GM21576 (cell line): ENCODE measurements at regions not wholly inside any gene's neighbourhood (a gene's known extent, or its start where the extent isn't known, plus 50 kb on each side); places are given as distances from the start of the nearest gene placed in this dataset.
"Not testable (repeated sequence)": the region's sequence is repeated elsewhere in the genome, so short reads cannot be mapped to it uniquely, and the experiment has no call there.

Experiments used
- ATAC-seq: cut with Tn5 transposase; IDR thresholded peaks from one replicate; pipeline ENCODE4 v1.9.1; 2021; ENCODE audit warnings: mild to moderate bottlenecking, moderate library complexity; ENCODE audit not compliant: unreplicated experiment

DNA sequence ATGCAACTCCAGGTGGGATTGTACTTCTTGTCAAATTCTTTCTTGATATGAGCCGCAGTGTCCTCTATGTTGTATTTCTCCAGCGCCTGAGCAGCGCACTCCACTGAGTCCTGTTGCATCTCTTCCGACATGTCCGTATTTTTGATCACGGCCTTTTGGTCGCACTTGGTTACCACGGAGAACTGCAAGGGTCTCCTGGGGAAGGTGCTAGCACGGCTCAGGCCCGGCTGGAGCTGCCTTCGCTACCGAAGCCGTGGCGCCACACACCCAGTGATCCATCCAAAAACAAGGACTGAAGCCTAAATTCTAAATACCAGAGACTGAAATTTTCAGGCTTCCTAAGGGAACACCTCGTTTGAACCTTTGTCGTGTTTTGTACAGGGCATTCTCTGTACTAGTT lies 194.4 kb upstream of the SEMA3D start:
- no peak for ATAC-seq

DNA sequence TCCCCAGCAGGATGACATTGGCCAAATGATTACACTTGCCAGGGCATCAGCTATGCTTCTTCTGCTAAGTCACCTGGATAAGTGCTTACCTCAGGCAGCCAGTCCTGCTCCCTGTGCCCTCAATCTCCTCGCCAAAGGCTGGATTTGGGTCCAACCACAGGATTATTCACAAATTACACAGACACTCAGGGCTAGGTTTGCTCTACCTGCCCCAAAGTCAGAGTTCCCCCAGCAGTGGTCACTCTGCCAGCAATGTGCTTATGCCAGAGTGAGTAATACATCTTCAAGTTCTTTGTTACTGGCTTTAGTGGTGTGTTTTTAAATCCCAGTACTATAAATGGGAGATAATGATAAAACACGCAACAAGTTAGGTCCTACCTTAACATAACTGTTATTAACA lies 189.7 kb upstream of the SEMA3D start:
- no peak for ATAC-seq

DNA sequence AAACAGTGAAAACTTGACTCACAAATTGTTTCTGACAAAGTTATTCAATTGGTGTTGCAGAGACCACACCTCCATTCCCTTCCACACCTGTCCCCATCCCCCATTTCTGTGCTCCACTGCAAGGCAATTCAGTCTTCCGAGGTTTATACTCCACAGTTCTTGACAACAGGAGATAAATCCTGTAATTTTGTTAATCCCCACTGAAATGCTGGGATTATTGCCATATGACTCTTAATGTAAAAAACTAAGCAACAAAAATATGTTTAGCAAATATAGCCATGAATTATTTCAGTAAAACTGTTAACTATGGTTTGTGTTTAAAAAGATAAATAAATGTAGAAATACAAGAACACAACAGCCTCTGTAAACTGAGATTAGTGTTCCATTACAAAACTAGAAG lies 170.1 kb upstream of the SEMA3D start:
- no peak for ATAC-seq

DNA sequence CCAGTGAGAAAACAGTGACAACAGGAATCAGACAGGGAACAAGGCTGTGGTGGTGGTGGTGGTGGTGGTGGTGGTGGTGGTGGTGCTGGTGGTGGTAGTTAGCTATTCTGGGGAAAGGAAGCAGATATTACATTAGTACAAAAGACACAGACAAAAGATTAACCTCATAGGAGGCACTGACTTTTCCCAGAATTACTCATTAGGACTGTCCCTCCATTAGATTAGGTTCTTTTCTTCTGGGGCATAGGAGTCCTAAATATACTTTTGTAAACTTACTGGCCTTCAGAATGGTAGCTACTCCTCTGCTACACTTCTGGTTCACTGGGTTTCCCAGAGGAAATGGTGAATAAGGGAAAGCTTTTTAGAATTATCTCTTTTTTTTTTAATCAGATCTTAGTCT lies 156.6 kb upstream of the SEMA3D start:
- ATAC-seq, result no peak

DNA sequence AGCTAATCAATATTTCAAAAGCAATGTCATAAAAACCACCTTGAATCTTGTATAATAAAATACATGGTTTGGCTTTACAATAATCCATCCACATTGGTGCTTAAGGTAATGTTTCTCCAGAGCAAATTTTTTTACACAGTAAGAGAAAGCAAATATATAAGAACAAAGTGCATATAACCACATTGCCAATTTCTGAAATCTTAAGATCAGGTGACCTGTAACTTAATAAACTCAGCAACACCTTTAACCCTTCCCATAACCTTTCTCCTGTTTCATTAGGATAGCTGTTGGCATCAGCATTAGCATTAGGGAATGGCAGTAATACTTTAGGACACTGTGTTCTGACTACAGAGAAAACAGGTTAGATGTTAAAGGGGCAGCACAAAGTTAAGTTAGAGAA lies 155.9 kb upstream of the SEMA3D start:
- no peak for ATAC-seq

DNA sequence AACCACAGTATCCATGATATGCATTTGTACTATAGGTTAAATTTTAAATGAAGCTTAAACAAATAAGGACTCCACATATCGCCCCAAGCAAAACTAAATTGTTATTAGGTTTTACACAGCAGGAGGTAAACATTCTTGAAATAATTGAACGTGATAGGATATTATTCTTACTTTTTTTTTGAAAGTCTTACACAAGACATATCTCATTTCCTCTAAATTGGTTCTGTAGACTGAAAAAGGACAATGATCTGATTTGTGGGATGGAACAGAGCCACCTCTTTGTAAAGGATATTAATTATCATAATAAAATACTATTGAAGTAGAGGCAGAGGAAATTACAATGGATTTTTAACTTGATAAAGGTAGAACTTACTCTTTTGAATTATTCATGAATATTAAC lies 155.1 kb upstream of the SEMA3D start:
- no peak for ATAC-seq

DNA sequence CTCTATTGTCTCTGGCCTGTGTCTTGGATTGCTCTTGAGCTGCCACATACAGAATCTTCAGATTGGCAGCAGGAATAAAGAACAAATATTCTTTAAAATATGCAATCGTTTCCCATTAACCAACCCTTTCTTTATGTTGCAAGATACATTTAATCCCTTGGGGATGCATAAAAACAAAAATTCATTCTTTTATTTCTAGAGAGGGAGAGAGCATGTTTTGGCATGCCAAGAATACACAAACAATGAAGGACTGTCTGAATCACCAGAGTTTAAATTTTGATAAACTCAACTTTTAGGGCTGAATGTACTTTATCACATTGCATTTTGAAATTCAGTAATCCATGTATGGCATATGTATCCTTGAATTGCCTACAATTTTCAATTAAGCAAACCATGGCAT lies 154.3 kb upstream of the SEMA3D start:
- no peak for ATAC-seq

DNA sequence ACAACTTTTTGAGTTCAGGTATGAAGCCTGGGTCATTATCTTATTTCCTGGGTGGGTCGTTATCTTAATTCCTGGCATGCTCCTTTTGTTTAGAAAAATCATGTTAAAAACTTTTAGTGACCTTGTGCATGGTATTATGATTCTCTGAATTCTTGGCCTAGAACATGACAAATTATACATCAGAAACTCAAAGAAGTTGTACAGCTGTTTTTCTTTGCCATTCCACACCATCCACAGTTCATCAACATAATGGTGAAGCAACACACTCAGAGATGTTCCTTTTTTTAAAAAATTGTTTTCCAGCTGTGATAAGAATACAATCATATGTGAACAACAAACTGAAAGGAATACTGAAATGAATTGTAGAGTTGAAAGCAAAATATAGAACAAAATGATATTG lies 149.2 kb upstream of the SEMA3D start:
- no peak for ATAC-seq

DNA sequence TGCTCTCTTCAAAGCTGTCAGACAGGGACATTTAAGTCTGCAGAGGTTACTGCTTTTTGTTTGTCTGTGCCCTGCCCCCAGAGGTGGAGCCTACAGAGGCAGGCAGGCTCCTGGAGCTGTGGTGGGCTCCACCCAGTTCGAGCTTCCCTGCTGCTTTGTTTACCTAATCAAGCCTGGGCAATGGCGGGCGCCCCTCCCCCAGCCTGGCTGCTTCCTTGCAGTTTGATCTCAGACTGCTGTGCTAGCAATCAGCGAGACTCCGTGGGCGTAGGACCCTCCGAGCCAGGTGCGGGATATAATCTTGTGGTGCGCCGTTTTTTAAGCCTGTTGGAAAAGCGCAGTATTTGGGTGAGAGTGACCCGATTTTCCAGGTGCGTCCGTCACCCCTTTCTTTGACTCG lies 148.3 kb upstream of the SEMA3D start:
- not testable (repeated sequence) for ATAC-seq

DNA sequence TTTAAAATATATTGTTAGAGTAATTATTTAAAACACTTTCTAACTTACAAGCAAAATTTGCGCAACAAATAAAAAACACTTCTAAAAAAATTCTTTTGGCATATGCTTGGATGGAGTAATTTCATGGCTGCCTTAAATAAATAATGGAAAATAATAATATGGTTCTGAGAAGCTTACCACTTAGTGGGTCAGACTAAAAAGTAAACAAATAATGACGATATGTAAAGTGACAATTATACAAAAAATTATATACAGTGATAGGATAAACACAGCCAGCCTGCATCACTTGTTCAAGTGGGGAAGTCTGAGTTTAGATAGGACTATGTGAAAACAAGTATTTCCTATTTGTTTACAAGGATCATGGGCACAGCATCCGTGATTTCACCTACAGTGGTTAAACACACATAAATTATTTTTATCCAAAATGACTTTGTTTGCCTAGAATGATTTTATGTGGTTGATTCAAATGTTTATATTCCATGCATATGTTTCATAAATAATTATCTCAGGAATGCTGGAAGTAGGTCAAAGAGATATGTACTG lies 141.7 kb upstream of the SEMA3D start:
- no peak for ATAC-seq

DNA sequence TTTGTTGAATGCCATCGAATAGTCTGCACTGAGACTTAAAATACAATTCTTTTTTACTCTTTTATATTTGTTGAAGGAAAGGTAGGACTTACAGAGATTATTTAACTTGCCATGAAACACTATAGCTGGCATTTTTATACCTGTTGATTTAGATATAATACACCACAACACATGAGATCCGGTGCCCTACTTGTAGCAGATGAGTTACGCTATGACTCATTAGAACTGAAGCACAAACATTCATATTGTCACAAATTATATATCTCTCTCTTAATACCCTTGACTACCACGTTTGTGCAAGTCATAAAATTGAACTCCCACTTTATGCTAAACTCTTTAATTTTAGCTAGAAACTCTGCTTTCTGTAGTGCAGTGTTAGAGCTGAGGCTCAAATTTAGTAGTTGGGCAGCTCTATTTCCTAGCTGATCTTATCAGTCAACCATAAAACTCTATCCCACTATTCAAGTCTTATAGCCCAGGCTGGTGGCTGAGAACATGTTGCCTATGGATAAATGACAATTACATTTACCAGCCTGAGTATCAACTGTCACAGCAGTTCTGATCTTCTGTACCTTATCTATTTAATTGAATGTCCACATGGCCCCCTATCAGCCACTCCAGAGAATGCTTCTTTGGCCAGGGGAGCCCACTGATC lies 137.4 kb upstream of the SEMA3D start:
- ATAC-seq, result no peak

DNA sequence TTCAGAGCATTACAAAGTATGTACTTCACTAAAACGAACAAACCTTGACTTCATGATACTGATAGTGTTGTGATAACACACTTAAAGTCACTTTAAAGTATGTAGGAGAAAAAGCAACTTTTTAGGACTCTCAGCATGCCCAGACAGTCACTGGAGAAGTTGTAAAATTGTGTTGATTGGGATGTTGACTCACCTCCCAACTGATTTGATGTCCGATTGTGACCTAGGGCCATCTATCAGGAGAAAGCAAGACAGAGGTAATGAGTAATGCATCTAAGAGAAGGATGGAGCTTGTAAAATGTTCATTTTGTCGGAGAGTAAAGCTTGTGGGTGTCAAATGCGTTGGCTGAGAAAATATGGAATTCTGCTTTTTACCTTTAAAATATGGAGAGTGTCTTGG lies 135.4 kb upstream of the SEMA3D start:
- no peak for ATAC-seq

DNA sequence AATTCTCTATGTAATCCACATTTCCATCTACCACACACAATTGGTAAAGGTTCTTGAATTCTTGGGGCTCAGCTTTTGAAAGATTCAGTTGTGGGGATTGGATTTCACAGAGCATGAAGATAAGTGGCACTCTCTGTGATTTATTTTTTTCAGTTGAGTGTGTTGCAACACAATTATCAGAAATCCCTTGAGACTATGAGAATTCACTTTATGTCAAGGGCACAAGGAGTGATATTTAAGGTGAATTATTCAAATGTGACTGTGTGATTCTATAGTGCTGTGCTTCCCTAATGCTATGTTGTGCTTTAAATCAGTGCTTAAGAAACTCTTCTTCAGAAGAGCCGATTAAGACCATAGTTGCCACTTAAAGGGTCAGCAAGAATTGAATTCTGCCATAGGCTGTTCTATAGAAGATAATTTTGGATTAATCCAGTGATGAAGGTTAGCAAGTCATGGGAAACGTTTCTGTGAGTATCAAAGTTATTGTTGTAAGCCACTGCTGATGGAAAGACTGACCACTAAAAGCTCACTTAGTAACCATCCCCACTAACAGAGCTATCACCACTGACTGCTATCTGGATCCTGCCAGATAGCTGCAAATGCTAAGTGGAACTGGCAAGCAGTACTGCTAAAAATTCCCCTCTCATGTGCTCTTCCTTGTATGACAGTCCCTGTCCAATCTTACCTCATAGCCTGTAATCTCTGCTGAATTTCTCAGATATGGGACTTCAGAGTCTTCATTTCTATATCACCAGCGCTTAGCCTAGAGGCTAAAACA lies 134.0 kb upstream of the SEMA3D start:
- no peak for ATAC-seq

DNA sequence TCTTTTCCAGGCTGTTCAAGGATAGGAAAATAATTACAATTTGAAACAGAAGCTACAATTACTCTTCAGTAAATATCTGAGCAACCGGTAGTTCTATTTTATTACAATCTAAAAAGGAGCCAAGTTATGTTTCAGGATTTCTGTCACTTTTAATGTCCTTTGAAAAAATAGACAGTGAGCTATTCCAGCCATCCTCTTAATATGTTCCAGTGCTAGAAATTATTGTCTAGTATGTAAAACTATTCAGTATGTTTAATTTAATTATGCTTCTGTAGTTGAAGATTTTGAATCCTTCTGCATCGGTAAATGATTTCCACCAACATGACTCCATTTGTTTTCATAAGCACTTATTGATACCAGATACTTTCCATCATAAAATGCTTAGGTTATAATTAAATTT lies 129.6 kb upstream of the SEMA3D start:
- ATAC-seq, result no peak

DNA sequence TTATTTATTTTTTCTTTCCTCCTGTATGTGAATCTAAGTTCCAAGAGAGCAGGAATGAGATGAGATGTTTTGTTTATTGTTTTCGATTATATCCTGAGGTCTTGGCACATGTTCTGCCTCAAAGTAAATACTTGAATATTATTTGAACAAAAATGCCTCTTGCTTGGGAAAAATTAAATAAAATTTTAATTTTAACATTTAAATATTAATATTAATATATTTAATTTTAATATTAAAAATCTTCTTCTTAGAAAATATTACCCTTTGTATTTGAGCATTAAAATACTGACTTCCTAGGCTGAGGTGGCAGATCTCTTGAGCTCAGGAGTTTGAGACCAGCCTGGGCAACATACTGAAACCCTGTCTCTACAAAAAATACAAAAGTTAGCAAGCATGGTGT lies 123.4 kb upstream of the SEMA3D start:
- ATAC-seq, result no peak

DNA sequence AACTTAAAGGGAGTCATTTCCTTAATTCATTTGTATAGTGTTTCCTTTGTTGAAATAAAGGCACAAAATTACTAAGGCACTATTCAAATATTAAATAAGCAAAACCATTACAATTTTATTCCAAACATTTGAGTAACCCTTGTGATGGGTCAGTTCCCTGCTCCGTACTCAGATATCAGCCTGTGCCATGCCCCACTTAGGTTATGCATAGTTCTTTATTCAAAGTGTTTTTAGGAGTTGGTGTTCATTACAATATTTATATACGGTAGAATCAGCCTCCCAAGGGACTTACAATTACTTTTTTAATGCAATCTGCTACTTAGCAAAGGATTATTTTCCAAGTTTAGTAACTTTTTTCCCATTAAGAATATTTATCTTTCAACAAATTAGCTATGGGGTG lies 119.3 kb upstream of the SEMA3D start:
- no peak for ATAC-seq

DNA sequence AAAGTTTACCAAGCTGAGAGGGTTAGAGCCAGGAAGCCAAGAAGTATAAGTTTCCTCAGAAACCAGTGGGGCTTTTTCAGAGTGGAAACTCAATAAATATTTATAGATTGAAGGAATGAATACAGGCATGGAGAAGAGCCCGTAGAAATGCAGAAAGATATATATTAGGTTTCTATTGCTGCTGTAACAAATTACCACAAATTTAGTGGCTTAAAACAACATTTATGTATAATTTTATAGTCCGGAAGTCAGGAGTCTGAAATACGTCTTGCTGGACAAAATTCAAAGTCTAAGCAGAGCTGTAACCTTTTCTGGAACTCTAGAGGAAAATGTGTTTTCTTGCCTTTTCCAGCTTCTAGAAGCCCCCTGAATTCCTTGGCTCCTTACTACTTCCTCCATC lies 107.3 kb upstream of the SEMA3D start:
- no peak for ATAC-seq

DNA sequence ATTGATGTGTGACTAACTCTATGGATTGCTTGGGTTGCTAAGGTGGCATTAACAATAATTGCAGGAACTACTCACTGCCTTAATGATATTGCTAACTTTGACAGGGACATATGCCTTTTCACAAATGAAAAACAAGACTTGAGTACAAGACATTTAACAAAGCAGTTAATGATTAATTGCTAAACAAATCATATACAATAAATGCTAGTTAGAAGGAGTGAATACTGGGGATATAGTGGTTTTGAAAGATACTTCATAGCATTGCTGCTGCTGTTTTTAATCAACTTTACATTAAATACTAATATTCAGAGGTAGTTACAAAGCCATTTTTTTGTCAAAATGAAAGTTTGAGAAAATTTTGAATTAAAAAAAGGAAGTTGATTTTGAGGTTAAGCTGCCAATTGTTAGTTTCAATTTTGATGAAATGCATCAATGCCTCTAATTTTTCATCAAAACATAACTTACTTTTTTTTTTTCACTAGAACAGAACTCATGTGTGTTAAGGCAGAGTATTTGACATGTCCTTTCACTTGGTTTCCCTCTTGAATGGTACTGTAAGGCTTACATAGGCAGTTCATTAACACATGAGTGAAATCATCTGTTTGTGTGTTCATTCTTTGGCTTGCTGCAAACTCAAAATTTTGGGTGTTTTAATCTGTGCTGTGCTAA lies 106.2 kb upstream of the SEMA3D start:
- ATAC-seq, result no peak

DNA sequence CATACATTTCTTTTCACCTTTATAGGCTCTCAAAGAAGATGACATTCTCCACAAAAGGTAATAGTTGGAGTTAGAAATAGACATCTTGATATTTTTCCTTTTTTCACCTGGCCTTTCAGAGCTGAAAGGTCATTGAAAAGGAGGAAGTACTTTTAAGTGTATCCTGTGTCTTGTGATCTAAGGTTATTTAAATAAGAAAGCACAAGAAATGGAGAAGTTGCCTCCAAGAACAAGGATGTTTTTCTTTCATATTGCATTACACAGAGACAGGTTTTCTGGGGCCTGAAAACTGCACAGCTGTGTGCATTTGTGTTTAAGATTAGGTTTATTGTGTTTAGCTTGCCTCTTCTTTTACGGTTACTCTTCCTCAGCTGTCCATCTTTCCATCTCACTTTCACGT lies 103.4 kb upstream of the SEMA3D start:
- peak; percentile 47 for ATAC-seq

DNA sequence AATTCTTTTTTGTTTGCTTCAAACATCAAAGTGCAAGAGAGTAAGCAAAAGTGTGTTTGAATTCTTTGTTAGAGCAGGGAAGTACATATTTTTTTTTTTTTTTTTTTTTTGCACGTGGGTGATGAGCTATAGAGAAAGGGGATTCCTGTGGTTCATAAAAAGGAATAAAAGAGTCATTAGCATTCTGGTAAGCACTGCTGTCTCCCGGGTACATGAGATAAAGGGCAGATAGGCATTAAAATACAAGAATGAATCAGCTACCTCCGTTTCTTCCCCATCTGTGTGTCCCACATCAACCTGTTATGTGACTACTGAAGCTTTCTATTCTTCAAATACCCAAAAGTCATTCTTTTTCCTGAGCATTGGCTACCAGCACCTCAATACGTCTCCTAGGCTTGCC lies 102.4 kb upstream of the SEMA3D start:
- ATAC-seq, result no peak

DNA sequence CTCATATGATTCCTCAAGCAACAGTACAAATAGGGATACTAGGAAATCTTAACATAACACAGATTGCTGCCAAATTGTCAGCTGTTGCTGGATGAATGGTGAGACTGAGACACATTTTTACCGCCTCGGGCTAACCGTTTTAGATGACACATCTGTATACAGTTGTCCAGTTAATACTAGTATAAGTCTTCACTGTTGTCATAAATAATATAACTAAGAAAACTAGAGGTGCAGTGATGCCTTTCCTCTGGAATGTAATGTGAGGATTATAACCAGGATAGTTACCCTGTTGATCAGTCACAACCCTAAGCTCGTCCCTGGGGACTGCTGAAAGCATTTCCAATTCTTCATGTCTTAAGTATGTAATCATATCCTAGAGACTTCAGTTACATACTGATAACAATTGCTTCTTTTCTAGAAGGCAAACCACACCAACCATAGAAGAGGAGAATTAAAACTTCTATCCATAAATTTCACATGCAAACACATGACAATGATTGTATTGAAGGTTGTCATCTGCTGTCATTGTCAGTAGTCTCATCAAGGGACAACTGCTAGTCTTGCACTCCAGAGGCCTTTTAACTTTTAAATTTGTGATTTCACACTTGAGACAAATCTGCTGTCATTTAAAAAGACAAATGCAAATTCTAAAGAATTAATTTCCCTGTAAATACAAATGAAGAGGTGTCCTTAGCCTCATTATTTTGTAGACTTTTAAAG lies 100.4 kb upstream of the SEMA3D start:
- no peak for ATAC-seq
